ENCODE measurements at regions not wholly inside any gene's neighbourhood (a gene's known extent, or its start where the extent isn't known, plus 50 kb on each side); places are given as distances from the start of the nearest gene placed in this dataset.

GRCh38 chr9:86732514-86733171 lies 214.7 kb downstream of the GAS1 start:
- TF ChIP-seq CTCF (IDR thresholded peaks at IDR 0.05; ENCODE audit: low read length) (no peak), EZH2 (IDR thresholded peaks at IDR 0.05; ENCODE audit: borderline replicate concordance, low read length) (no peak)

Measured in OCI-LY1 (cell line).